IPS-18c (cell line): ENCODE measurements at regions not wholly inside any gene's neighbourhood (a gene's known extent, or its start where the extent isn't known, plus 50 kb on each side); places are given as distances from the start of the nearest gene placed in this dataset.
"Not testable (repeated sequence)": the region's sequence is repeated elsewhere in the genome, so short reads cannot be mapped to it uniquely, and the experiment has no call there.

ENCODE experiments used
- H3K4me3 ChIP-seq: 2 replicates; pipeline ENCODE4 v1.7.0; 2013; ENCODE audit warnings: low read depth, mild to moderate bottlenecking, low read length, moderate library complexity; ENCODE audit not compliant: insufficient read depth
- H3K9me3 ChIP-seq: one replicate; pipeline ENCODE4 v1.6.1; 2013; ENCODE audit warnings: mild to moderate bottlenecking, low read length, moderate library complexity; ENCODE audit not compliant: control insufficient read depth, insufficient read depth

DNA sequence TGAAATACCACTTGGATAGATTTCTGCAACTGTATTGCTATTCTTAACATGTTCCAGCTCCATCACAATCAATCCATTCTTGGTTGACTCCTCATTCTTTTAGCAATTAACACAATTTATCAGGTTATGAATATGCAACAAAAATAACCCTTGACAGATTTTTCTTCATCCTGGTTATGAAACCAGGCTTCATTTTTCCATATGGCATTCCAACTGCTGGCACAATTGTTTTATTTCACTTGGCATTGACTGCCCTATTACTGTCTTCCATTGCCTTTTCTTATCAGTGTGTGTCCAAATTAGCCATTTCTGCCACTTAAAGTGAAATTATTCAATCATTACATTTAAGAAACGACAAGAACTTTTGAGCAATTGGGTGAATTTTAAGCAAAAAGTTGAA is 388.8 kb upstream of the EPHA5 start:
- no peak overlapping the region for H3K4me3 ChIP-seq
- H3K9me3 ChIP-seq: no peaks in the 10 kb centered on the region

DNA sequence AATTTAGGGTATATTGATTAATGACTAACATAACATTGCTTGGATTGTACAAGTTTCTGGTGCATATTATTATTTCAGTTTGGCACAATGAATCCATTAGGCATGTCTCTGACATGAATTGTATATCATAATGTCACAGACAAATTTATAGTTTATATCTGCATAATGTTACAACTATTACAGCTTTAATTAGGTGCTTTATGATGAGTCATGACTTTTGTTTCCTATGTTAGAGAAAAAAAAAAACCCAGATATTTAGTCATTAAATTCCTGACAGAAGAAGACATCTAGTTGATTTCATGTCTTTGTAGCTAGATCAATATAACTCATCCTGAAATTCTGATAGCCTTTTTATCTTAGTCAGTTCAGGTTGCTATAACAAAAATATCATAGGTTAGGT is 385.7 kb upstream of the EPHA5 start:
- Histone ChIP-seq H3K4me3 (no peak overlapping the region), H3K9me3 (no peaks in the 10 kb centered on the region)

DNA sequence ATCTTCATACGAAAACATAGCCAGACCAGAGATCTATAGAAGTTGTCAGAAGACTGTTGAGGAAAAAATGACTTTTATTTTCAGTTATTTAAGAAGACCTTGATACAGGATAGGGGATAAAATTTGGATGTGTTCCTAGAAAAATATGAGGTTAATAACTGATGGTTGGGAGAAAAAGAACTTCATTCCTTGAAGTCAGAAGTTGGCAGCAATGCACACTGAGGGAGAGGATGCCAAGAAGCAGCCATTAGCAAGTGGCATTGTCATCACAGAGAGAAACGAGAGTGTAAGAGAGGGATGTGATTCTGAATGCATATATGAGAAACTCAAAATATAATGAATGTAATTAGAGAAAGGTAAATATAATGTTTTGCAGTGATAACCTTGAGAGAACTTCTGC is 382.1 kb upstream of the EPHA5 start:
- Histone ChIP-seq H3K4me3 (no peak overlapping the region), H3K9me3 (no peaks in the 10 kb centered on the region)

DNA sequence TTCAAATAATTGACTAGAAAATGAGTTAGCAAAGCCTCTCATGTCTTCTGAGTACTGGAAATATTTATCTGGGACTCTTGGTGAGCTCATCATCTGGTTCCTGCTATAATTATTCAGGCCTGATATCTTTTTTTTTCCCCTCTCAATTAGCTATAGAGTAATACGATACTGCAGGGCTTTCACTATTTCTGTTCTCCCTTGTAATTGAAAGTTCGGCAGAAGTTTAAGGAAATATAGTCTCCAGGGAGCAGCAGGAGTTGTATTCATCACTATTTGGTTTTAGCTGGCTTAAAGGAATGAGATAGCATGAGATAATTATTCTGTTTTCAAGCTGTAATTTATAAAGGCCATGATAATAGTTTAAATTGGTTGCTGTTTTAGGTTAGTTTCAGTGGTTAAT is 378.6 kb upstream of the EPHA5 start:
- no peaks in the 10 kb centered on the region for H3K9me3 ChIP-seq
- H3K4me3 ChIP-seq: no peak overlapping the region

DNA sequence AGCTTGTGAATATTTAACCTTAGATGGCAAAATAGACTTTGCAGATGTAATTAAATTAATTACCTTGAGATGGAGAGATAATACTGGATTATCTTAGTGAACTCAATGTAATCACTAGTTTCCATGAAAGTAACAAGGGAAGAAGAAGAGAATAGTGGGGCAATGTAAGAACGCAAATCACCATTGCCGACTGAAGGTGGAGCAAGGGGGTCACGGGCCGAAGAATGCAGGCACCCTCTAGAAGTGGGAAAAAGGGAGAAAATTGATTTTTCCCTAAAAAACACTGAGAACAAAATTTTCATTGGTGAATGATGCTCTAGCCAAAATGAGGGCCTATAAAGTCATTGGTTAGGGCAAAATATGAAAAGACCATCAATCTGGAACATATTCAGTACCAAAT is 375.6 kb upstream of the EPHA5 start:
- H3K4me3 ChIP-seq: no peak overlapping the region
- H3K9me3 ChIP-seq: no peaks in the 10 kb centered on the region

DNA sequence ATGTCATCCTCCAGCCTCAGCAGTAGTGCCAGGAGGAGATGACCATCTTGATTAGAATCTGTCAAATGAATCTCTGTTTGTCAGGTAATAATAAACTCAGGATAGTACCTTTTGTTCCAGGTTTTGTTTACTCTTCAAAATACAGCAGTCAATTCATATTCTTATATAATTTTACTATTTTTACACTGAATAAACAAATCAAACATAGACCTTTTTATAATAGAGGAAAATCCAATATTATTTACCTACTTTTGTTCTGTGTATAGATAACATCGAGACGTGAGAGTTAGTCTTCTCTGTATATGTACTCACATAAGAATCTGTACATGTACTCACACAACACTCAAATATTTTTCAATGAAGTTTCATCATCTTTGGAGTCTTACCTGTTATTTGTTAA is 365.4 kb upstream of the EPHA5 start:
- H3K9me3 ChIP-seq: no peaks in the 10 kb centered on the region
- H3K4me3 ChIP-seq: no peak overlapping the region

DNA sequence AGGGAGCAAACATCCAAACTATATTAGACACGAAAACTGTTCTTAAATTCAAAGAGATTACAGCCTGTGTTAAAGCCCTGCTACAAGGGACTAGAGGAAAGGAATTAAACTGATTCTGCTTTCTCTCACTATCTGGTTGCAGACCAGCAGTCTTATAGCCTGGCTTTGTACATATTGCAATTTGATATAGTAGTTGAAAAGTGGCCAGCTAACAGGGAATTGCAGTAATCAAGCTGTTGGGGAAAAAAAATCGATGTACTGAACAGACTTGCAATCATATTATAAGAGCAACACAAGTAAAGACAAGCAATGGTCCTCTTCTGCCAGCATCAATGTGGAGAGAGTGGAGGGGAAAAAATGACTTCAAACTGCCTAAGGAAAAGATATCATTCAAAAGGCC is 364.4 kb upstream of the EPHA5 start:
- Histone ChIP-seq H3K4me3 (no peak overlapping the region), H3K9me3 (no peaks in the 10 kb centered on the region)

DNA sequence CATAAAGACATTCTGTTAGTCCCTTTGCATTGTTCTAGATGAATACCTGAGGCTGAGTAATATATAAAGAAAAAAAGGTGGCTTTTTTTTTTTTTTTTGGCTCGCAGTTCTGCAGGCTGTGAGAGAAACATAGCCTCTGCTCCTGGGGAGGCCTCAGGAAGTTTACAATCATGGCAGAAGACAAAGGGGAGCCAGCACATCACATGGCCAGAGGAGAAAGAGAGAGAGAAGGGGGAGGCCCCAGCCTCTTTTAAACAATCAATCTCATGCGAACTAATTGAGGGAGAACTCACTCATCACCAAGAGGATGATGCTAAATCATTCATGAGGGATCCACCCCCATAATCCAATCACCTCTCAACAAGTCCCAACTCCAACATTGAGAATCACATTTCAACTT is 364.0 kb upstream of the EPHA5 start:
- H3K4me3 ChIP-seq: no peak overlapping the region
- H3K9me3 ChIP-seq: no peaks in the 10 kb centered on the region

DNA sequence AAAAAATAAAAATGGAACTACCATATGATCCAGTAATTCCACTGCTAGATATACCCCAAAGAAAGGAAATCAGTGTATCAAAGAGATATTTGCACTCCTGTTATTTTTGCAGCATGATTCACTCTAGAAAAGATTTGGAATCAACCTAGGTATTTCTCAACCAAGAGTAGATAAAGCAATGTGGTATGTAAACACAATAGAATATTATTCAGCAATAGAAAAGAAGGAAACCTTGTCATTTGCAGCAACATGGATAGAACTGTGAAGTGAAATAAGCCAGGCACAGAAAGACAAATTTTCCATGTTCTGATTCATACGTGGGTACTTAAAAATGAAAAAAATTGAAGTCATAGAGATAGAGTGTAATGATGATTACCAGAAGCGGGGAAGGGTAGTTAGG is 362.3 kb upstream of the EPHA5 start:
- Histone ChIP-seq H3K4me3 (no peak overlapping the region), H3K9me3 (no peaks in the 10 kb centered on the region)

DNA sequence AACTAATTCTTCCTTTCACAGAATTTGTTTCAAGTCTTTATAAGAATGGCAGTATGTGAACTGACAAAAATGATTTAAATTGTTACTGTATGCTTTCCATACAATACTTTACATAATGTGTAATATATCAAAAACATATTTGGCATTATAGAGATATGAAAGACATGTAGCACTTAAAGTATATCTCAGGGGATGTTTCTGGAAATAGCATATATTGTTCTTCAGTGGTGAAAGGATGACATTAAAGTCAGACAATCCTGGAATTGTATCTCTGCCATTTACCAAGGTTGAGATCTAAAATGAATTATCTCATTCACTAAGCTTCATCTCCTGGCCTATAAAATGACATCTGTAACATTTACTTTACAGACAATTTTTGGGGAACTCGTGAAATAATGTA is 358.4 kb upstream of the EPHA5 start:
- H3K9me3 ChIP-seq: no peaks in the 10 kb centered on the region
- H3K4me3 ChIP-seq: no peak overlapping the region

DNA sequence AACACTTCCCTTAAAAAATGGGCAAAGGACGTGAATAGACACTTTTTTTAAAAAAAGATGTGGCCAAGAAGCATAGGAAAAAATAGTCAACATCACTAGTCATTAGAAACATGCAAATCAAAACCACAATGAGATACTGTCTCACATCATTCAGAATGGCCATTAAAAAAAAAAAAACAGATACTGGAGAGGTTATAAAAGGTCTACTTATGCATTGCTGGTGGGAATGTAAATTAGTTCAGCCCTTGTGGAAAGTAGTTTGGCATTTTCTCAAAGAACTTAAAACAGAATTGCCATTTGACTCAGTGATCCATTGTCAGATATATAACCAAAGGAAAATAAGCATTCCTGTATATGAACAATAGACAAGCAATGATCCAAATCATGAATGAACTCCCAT is 352.8 kb upstream of the EPHA5 start:
- Histone ChIP-seq H3K4me3 (no peak overlapping the region), H3K9me3 (no peaks in the 10 kb centered on the region)

DNA sequence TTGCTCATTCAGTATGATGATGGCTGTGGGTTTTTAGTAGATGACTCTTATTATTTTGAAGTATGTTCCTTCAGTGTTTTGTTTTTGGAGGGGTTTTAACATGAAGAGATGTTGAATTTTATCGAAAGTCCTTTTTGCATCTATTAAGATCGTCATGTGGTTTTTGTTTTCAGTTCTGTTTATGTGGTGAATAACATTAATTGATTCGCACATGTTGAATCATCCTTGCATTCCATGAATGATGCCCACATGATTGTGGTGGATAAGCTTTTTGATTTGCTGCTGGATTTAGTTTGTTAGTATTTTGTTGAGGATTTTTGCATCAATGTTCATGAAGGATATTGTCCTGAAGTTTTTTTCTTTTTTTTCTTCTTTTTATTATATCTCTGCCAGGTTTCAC is 347.4 kb upstream of the EPHA5 start:
- Histone ChIP-seq H3K4me3 (no peak overlapping the region), H3K9me3 (peaks cover 5% of the 10 kb centered on the region)

DNA sequence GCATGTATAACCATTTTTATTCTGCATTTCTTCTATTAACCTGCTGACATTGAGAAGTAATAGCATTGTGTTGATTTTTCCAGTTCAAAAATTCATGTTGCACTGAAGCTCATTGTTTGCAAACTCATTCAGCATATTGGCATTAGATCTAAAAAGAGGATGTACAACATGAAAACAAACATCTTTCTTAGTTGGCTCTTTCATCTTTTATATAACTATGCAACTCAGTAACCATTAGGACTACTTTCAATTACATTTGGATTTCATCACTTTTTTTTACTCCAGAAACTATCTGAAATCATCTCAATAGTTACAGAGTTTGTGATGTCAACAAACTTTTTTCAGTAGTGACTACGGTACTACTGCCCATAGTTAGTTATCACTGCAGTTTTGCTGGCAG is 346.0 kb upstream of the EPHA5 start:
- Histone ChIP-seq H3K4me3 (no peak overlapping the region), H3K9me3 (peaks cover 8% of the 10 kb centered on the region)

DNA sequence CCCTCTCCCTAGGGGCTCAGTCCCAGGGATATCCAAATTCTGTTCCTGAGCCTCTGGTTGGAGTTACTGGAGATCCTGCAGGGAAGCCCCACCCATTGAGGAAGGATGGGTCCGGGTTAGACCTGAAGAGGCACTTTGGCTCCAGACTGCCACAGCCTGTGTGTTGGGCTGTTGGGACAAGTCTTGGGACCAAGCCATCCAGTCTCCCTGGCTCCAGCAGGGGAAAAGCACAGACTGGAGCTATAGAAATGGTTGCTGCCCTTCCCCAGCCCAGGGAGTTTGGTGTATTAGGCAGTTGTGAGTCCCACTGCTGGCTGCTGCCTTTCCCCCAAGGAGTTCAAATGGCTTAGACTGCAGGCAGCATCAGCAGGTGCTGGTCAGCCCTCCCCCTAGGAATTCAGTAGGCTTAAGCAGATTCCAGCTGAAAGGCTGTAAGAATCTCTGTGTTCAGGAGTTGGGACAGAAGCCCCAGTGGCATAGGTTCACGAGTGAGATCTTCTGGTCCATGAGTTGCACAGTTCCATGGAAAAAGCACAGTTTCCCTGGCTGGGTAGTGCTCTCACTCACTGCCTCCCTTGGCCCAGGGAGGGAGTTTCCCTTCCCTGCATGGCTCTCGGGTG is 344.0 kb upstream of the EPHA5 start:
- H3K4me3 ChIP-seq: no peak overlapping the region
- H3K9me3 ChIP-seq: peaks cover 8% of the 10 kb centered on the region

DNA sequence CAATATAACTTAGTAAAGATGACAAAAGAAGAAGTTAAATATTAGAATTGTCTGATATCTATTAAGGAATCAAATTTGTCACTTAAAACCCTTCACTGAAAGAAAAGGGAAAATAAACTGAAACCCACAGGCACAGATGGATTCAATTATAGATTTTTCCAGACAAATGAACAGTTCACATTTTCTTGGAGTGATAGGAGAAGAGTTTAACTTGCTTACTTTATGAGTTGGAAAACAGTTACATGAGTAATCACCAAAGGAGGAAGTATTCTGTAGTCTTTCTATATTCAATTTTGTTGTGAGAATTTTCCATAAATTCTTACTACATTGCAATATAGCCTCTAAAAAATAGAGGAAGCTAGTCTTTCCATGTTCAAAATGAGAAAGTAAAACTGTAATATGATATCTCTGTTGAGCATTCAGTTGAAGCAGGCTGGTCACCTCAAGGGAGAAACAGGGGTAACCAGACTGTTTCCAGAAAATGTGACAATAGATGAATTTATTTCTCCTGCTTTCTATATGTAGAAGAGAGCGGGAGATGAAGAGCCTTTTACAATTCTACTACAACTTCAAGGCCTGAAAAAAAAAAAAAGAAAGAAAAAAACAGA is 330.3 kb upstream of the EPHA5 start:
- H3K4me3 ChIP-seq: no peak overlapping the region

DNA sequence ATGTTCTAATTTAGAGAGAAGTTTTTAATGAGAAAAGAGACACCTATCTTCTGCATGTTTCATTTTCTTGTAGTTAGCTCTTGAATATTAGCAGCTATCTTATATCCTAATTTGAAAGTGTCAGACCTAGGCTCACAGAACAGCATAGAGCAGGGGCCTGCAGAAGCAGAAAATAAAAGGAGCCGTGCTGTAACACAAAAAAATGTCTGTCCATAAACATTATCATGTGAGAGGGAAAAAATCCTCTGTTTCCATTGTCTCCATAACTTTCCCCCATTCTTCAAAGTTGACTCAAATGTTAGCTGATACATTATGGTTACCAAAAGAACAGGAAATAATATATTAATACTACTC is 329.2 kb upstream of the EPHA5 start:
- no peak overlapping the region; the same call in 1 of the 2 replicates for H3K4me3 ChIP-seq

More for the DNA sequence above, 330.3 kb upstream of the EPHA5 start:
- H3K9me3 ChIP-seq: no peaks in the 10 kb centered on the region

DNA sequence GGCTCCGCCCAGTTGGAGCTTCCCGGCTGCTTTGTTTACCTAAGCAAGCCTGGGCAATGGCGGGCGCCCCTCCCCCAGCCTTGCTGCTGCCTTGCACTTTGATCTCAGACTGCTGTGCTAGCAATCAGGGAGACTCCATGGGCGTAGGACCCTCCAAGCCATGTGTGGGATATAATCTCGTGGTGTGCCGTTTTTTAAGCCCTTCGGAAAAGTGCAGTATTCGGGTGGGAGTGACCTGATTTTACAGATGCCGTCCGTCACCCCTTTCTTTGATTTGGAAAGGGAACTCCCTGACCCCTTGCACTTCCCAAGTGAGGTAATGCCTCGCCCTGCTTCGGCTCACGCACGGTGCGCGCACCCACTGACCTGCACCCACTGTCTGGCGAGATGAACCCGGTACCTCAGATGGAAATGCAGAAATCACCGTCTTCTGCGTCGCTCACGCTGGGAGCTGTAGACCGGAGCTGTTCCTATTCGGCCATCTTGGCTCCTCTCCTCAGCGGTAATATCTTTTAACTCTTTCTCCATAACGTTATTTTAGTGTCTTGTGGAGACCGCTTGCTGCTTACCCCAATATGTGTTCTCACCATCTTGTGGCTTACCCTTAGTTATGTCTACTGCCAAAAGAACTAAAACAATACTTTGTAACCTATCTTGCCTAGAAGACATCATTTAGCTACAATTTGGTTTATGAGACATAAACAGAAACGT is 328.7 kb upstream of the EPHA5 start:
- H3K9me3 ChIP-seq: not testable (repeated sequence)
- H3K4me3 ChIP-seq: peak overlapping the region; percentile 43; the same call in 1 of the 2 replicates

More for the DNA sequence above, 329.2 kb upstream of the EPHA5 start:
- H3K9me3 ChIP-seq: no peaks in the 10 kb centered on the region

DNA sequence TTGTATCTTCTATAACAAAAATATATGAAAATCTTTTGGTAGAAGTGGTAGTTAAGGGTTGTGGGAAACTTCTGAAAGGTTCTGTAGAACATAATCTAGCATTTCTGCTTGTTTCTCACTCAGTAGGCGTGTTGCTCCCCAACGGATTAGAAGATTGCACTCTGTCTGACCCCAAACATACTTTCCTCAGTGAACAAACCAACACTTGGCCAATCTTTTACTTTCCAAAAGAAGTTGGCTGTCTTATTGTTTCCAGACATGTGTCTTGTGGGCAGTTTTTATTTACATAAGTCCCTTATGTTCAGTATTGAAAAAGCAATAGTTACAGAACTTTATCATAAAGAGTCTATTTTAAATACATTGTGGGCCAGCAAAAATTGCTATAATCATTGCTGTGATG is 312.8 kb upstream of the EPHA5 start:
- no peaks in the 10 kb centered on the region for H3K9me3 ChIP-seq
- H3K4me3 ChIP-seq: no peak overlapping the region

DNA sequence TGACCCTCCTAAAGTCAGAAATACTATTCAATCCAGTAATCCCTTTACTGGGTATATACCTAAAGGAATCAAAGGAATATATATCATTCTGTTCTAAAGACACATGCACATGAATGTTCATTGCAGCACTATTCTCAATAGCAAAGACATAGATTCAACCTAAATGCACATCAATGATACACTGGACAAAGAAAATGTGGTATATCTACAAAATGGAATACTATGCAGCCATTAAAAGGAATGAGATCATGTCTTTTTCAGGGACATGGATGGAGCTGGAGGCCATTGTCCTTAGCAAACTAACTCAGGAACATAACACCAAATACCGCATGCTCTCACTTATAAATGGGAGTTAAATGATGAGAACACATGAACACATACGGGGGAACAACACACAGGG is 306.0 kb upstream of the EPHA5 start:
- H3K9me3 ChIP-seq: no peaks in the 10 kb centered on the region
- H3K4me3 ChIP-seq: no peak overlapping the region
